Spinal cord (tissue), 9 donors: ENCODE measurements at regions not wholly inside any gene's neighbourhood (a gene's known extent, or its start where the extent isn't known, plus 50 kb on each side); places are given as distances from the start of the nearest gene placed in this dataset.

Source experiments
- DNase-seq, 6 donors: peaks; one replicate each; pipeline versions ENCODE4 v3.0.0 to v3.0.0-alpha.2; 2013 to 2015; ENCODE audit warnings: low spot score in 6 of 6, low read depth in 4 of 6
- H3K27ac ChIP-seq: one replicate; pipeline ENCODE4 v1.5.1; 2013; ENCODE audit warnings: low read depth, low read length, control low read depth
- H3K27me3 ChIP-seq: one replicate; pipeline ENCODE4 v1.6.1; 2013; ENCODE audit warnings: low read length; ENCODE audit not compliant: control insufficient read depth, insufficient read depth
- H3K36me3 ChIP-seq: one replicate; pipeline ENCODE4 v1.6.1; 2013; ENCODE audit warnings: low read length; ENCODE audit not compliant: control insufficient read depth, insufficient read depth
- H3K4me1 ChIP-seq: one replicate; pipeline ENCODE4 v1.6.1; 2013; ENCODE audit warnings: low read length; ENCODE audit not compliant: control insufficient read depth, insufficient read depth
- H3K4me3 ChIP-seq: one replicate; pipeline ENCODE4 v1.5.1; 2013; ENCODE audit warnings: low read depth, low read length, control low read depth
- H3K9me3 ChIP-seq: one replicate; pipeline ENCODE4 v1.6.1; 2013; ENCODE audit warnings: low read length; ENCODE audit not compliant: control insufficient read depth, insufficient read depth
- WGBS: methylation state at CpG from one replicate; pipeline ENCODE4 v1.1.5; 2013; ENCODE audit warnings: missing lambda C conversion rate; ENCODE audit not compliant: insufficient coverage; 5-methylcytosine and 5-hydroxymethylcytosine counted together
- donor health status: healthy.

DNA sequence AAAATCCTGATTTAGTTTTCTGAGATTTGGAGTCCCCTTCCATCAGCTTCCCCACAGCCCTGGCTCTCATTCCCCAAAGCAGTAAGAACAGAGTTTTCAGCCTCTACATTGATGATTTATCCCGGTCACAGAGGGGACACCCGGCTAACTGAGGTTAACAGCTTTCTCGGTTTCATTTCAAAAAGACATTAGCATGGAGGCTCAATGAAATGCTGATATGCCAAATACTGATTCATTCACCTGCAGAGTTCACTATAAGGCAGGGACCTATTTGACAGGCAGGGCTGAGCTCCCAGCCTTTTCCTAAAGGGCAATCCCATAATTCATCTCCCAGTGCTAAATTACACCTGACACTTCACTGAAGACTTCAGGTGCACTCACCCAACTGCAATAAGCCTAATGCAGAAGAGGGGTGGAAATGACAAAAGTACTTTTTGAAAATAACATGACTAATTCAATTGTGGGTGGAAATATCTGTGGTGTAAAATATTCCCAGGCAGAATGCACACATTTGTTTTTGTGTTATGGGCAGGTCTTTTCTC lies 99.8 kb upstream of the PMFBP1 start:
- Histone ChIP-seq H3K4me1 (no peaks in the 10 kb centered on the region), H3K27me3 (no peaks in the 10 kb centered on the region), H3K4me3 (no peak overlapping the region), H3K9me3 (no peaks in the 10 kb centered on the region), H3K36me3 (no peaks in the 10 kb centered on the region), H3K27ac (no peak overlapping the region)
- peak in 1 of 6 donors; percentile 42 for DNase-seq
- WGBS = 77% methylated on average over 3 of the region's 3 CpGs

DNA sequence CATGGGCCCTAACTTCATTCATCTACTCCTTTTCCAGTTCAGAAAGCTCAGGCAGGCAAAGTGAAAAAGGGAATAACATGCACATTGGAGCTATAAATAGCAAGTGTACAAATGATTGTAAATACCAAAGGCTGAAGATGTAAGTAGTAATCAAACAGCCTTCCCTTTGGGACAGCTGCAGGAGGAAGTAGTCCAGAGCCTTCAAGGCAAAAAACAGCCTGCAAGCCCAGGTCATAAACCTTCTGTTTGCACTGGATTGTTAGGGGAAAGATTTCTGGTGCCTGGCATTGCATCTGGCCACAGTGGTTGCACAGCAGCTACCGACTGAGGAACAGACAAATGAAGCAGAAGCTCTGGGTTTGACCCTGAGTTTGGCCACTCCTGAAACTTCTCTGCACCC lies 98.6 kb upstream of the PMFBP1 start:
- no peaks in the 10 kb centered on the region for H3K36me3 ChIP-seq
- WGBS = 23% methylated on average over 1 of the region's 1 CpG
- H3K4me3 ChIP-seq = no peak overlapping the region
- H3K9me3 ChIP-seq = no peaks in the 10 kb centered on the region
- no peaks in the 10 kb centered on the region for H3K4me1 ChIP-seq
- no peak overlapping the region for H3K27ac ChIP-seq
- H3K27me3 ChIP-seq = no peaks in the 10 kb centered on the region
- DNase-seq = no peak

DNA sequence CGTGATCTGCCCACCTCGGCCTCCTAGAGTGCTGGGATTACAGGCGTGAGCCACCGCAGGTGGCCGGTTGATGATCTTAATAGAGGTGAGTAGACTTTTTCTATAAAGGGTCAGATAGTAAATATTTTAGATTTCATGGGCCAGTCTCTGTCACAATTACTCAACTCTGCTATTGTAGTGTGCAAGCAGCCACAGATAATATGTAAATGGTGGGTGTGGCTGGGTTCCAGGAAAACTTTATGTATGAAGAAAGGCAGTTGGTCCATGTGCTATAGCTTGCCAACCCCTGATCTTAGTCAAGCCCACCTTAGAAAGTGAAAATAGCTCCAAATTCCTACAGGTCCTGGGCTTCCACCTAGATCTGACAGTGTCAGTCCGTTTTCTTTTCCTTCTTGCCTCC lies 94.9 kb upstream of the PMFBP1 start:
- WGBS = 93% methylated on average over 3 of the region's 6 CpGs

DNA sequence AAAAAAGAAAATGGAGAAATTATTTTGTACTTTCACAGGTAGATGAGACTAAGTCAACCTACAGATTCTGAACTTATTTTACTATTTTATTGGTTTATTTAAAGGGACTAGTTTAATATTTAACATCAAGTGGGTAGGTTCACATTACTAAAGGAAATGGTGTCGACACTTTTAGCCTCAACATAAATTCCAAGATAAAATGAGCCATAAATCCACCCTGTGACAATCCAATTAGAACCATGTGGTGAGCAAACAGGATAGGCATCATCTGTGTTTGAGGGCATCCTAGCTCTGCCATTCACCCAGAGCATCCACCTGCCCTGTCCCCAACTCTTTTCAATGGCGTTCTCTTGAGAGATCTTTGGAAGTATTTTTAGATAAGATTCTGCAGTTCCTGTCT lies 92.8 kb upstream of the PMFBP1 start:
- no peaks in the 10 kb centered on the region for H3K27me3 ChIP-seq
- no CpG with 5 or more reads among the region's 2 CpGs for WGBS
- H3K4me1 ChIP-seq = no peaks in the 10 kb centered on the region
- no peak overlapping the region for H3K4me3 ChIP-seq
- no peak overlapping the region for H3K27ac ChIP-seq
- DNase-seq = no peak
- no peaks in the 10 kb centered on the region for H3K36me3 ChIP-seq
- no peaks in the 10 kb centered on the region for H3K9me3 ChIP-seq

More for the DNA sequence above, 94.9 kb upstream of the PMFBP1 start:
- Histone ChIP-seq H3K27me3 (no peaks in the 10 kb centered on the region), H3K4me1 (no peaks in the 10 kb centered on the region), H3K36me3 (no peaks in the 10 kb centered on the region), H3K9me3 (no peaks in the 10 kb centered on the region), H3K27ac (no peak overlapping the region), H3K4me3 (no peak overlapping the region)
- DNase-seq = no peak

DNA sequence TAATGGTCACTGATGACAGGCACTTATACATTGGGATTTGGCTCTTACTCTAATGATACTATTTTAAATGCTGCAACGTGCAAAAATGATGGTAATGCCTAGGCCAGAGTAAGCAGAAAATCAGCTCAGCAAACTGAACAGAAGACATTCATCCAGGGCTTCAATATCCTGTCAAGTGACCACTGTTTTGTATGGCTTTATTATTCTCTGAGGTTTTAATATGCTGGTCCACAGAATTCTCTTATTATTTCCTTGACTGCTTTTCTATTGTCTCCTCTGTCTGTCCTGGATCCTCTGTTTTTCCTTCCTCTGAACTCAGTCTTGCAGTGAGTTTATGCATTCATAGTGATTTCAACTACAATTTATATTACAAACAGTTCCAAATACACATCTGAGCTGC lies 90.8 kb upstream of the PMFBP1 start:
- 100% methylated on average over 1 of the region's 1 CpG for WGBS
- Histone ChIP-seq H3K27me3 (no peaks in the 10 kb centered on the region), H3K27ac (no peak overlapping the region), H3K4me3 (no peak overlapping the region), H3K4me1 (no peaks in the 10 kb centered on the region), H3K36me3 (no peaks in the 10 kb centered on the region), H3K9me3 (no peaks in the 10 kb centered on the region)
- no peak for DNase-seq

DNA sequence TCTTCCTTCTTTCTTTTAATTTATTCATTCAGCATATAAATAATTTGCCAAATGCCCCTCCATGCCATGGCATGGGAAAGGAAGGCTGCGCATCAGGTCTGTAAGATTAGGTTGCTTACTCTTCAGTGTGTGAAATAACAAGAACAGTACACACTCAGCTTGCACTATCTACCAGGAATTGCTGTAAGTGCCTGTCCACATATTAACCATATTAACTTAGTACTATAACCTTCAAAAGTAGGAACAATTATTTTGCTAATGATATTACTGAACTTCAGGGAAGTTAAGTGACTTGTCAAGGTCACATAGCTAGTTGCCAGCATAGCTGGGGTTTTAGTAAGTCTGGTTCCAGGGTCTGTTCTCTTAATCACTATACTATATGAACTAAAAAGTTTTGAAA lies 89.2 kb upstream of the PMFBP1 start:
- Histone ChIP-seq H3K4me1 (peaks cover 3% of the 10 kb centered on the region), H3K9me3 (no peaks in the 10 kb centered on the region), H3K27ac (no peak overlapping the region), H3K27me3 (no peaks in the 10 kb centered on the region), H3K36me3 (no peaks in the 10 kb centered on the region), H3K4me3 (no peak overlapping the region)
- DNase-seq = no peak
- WGBS = no CpG with 5 or more reads among the region's 1 CpG

DNA sequence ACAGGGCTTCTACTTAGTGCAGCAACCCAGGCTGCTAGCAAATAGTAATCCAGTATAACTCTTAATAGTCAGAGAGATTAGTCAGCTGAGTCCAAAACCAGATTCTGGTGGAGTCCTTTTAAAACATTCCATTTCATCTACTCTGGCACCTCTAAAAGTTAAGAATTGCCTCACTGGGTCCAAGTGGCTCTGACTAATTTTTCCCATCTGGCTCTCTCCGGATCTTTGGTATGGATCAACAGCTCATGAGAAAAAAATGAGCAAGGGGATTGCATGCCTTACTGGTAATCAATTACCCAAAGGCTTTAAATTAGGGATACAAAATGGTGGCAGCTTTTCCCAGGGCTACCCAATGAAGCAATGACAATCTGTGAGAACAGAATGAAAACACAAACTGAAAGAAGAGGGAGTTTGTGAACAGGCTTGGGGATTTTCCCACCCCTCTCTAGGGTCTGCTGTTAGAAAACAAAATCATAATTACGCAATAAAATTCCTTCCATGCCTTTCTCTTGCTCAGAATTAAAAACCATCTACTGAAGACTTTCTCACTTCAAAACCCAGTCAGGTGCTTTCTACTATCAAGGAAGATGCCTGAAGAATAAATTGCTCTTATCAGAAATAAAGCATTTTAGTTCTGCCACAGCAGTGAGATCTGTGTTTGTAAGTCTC lies 84.6 kb upstream of the PMFBP1 start:
- Histone ChIP-seq H3K4me1 (peaks cover 3% of the 10 kb centered on the region), H3K27me3 (no peaks in the 10 kb centered on the region), H3K9me3 (no peaks in the 10 kb centered on the region), H3K27ac (no peak overlapping the region), H3K4me3 (no peak overlapping the region), H3K36me3 (no peaks in the 10 kb centered on the region)
- peak in 1 of 6 donors; percentile 21 for DNase-seq
- WGBS = no CpG with 5 or more reads among the region's 2 CpGs

DNA sequence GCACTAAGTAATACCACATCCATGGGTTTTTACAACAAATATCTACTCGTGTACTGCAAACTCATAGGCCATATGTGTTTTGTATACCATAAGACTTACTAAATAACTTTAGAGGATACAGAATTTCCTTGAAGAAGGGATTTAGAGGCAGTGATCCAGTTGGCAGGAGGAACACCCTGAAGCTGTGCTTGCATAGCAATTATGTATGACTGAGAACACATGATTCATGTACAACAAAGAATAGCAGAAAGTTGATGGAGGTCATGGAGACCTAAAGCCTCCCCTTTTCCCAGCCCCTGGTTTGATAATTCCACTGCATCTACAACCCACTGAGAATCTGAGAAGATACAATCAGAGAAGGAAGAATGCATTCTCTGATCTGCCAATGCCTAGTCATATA lies 83.8 kb upstream of the PMFBP1 start:
- no peaks in the 10 kb centered on the region for H3K9me3 ChIP-seq

DNA sequence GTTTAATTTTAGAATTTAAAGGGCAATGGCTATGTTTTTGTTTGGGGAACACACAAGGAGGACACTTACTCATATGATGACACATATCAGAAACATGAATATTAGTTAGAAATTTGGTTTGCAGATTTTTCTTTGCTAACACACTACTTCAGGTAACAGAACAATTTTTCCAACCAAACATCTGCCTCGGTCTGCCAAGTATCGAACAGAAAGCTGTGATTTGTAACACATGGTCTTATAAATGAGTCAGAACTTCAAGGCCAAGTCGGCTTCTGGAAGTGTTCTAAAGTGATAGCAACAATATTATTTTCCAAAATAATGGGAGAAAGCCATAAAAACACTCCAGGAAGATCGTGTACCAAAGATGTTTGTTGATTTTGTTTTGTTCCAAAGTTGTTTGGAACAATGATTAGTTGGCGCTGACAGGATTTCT lies 75.9 kb upstream of the PMFBP1 start:
- no CpG with 5 or more reads among the region's 5 CpGs for WGBS
- no peaks in the 10 kb centered on the region for H3K27me3 ChIP-seq
- H3K4me3 ChIP-seq = no peak overlapping the region
- no peaks in the 10 kb centered on the region for H3K9me3 ChIP-seq
- no peak for DNase-seq
- no peaks in the 10 kb centered on the region for H3K36me3 ChIP-seq
- H3K27ac ChIP-seq = no peak overlapping the region
- H3K4me1 ChIP-seq = no peaks in the 10 kb centered on the region

More for the DNA sequence above, 83.8 kb upstream of the PMFBP1 start:
- Histone ChIP-seq H3K4me3 (no peak overlapping the region), H3K4me1 (peaks cover 3% of the 10 kb centered on the region), H3K27me3 (no peaks in the 10 kb centered on the region), H3K27ac (no peak overlapping the region), H3K36me3 (no peaks in the 10 kb centered on the region)
- no CpG with 5 or more reads among the region's 1 CpG for WGBS
- no peak for DNase-seq

DNA sequence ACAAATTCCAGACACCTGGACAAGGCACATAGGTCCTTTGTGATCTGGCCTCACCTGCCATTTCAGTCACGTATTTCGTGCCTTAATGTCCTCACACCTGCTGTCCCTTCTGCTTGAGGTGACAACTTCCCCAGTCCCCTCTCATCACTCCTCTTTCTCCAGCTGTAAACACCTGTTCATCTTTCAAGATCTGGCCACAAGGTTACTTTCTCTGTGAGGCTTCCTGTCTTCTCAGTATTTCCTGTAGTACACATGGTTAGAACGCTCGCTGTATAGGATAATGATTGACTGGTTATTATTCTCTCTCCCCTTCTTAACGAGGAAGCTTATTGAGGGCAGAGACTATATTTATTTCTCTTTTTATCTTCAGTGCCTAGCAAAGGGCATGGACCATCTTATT lies 74.5 kb upstream of the PMFBP1 start:
- no peak for DNase-seq
- Histone ChIP-seq H3K27ac (no peak overlapping the region), H3K27me3 (no peaks in the 10 kb centered on the region), H3K4me1 (no peaks in the 10 kb centered on the region), H3K9me3 (no peaks in the 10 kb centered on the region), H3K4me3 (no peak overlapping the region), H3K36me3 (no peaks in the 10 kb centered on the region)
- 88% methylated on average over 2 of the region's 5 CpGs for WGBS
